ENCODE measurements at regions not wholly inside any gene's neighbourhood (a gene's known extent, or its start where the extent isn't known, plus 50 kb on each side); places are given as distances from the start of the nearest gene placed in this dataset.

DNA sequence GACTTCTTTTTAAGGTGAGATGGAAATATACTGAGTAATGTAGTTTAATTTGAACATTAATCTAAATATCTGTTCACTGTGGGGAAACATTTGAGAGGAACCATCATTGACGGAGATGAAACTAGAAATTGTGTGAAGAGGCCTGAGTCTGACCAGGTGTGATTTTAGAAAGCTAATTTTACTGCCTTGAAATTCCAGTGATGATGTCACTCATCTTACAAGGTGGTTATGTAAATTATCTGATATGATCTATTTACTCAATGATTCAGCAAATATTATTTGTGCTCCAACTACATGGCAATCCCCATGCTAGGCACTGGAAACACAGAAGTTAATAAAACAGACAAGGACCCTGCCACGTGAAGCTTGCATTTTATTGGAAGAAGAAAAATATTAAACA is 435.7 kb upstream of the DCN start:
- no peak for DNase-seq
- H3K9ac ChIP-seq (ENCODE audit: low read depth, low read length): no peak overlapping the region
- no peaks in the 10 kb centered on the region for H3K27me3 ChIP-seq (ENCODE audit: insufficient read depth, low read length, poor library complexity)
- no peaks in the 10 kb centered on the region for H3K79me2 ChIP-seq (ENCODE audit: insufficient read depth, low read length)
- H3K4me3 ChIP-seq (ENCODE audit: low read depth in 1 of 2, low read length in 2 of 2): no peak overlapping the region
- no peak for ATAC-seq (ENCODE audit: insufficient read depth, low read depth)
- H3K4me1 ChIP-seq (ENCODE audit: insufficient read depth, low read length): no peaks in the 10 kb centered on the region
- H2AFZ ChIP-seq (ENCODE audit: low read depth, low read length): no peak overlapping the region
- no peaks in the 10 kb centered on the region for H3K36me3 ChIP-seq (ENCODE audit: insufficient read depth, low read length)
- H4K20me1 ChIP-seq (ENCODE audit: insufficient read depth, low read length): no peaks in the 10 kb centered on the region
- TF ChIP-seq EZH2 (IDR thresholded peaks at IDR 0.05; ENCODE audit: borderline replicate concordance, low read depth, low read length, severe bottlenecking): no peak
- TF ChIP-seq, protein P1, sequence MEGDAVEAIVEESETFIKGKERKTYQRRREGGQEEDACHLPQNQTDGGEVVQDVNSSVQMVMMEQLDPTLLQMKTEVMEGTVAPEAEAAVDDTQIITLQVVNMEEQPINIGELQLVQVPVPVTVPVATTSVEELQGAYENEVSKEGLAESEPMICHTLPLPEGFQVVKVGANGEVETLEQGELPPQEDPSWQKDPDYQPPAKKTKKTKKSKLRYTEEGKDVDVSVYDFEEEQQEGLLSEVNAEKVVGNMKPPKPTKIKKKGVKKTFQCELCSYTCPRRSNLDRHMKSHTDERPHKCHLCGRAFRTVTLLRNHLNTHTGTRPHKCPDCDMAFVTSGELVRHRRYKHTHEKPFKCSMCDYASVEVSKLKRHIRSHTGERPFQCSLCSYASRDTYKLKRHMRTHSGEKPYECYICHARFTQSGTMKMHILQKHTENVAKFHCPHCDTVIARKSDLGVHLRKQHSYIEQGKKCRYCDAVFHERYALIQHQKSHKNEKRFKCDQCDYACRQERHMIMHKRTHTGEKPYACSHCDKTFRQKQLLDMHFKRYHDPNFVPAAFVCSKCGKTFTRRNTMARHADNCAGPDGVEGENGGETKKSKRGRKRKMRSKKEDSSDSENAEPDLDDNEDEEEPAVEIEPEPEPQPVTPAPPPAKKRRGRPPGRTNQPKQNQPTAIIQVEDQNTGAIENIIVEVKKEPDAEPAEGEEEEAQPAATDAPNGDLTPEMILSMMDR (IDR thresholded peaks at IDR 0.05; ENCODE audit: borderline replicate concordance, extremely low read depth, low read length, poor library complexity, severe bottlenecking): no peak
- H3K4me2 ChIP-seq (ENCODE audit: insufficient read depth, low read length): no peak overlapping the region
- no peak overlapping the region for H3K27ac ChIP-seq (ENCODE audit: low read length)
- no peaks in the 10 kb centered on the region for H3K9me3 ChIP-seq (ENCODE audit: insufficient read depth, low read length, severe bottlenecking)

DNA sequence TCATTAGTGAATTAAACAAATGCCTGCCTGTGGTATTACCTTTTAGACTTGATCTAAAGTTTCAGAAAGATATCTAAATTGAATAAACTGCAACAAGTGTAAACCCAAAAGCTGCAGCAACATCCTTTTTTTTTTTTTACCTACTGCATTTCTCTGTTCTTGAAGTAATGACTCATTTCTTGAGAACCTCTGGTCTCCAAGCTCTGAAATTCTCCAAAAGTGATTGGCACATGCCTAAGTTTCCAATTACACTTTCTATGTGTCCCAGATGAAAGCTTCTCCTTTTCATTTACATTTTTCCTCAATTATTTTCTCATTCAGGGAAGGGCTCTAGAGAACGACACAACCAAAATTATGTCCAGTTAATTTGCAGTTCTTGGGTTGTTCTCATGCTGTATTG is 435.2 kb upstream of the DCN start:
- no peak for ATAC-seq (ENCODE audit: insufficient read depth, low read depth)
- no peaks in the 10 kb centered on the region for H3K27me3 ChIP-seq (ENCODE audit: insufficient read depth, low read length, poor library complexity)
- H4K20me1 ChIP-seq (ENCODE audit: insufficient read depth, low read length): no peaks in the 10 kb centered on the region
- H3K36me3 ChIP-seq (ENCODE audit: insufficient read depth, low read length): no peaks in the 10 kb centered on the region
- H3K4me1 ChIP-seq (ENCODE audit: insufficient read depth, low read length): no peaks in the 10 kb centered on the region
- no peak overlapping the region for H3K9ac ChIP-seq (ENCODE audit: low read depth, low read length)
- no peaks in the 10 kb centered on the region for H3K79me2 ChIP-seq (ENCODE audit: insufficient read depth, low read length)
- TF ChIP-seq, protein P1 (IDR thresholded peaks at IDR 0.05; ENCODE audit: borderline replicate concordance, extremely low read depth, low read length, poor library complexity, severe bottlenecking): no peak
- TF ChIP-seq EZH2 (IDR thresholded peaks at IDR 0.05; ENCODE audit: borderline replicate concordance, low read depth, low read length, severe bottlenecking): no peak
- H3K27ac ChIP-seq (ENCODE audit: low read length): no peak overlapping the region
- H2AFZ ChIP-seq (ENCODE audit: low read depth, low read length): no peak overlapping the region
- no peaks in the 10 kb centered on the region for H3K9me3 ChIP-seq (ENCODE audit: insufficient read depth, low read length, severe bottlenecking)
- H3K4me3 ChIP-seq (ENCODE audit: low read depth in 1 of 2, low read length in 2 of 2): no peak overlapping the region
- no peak for DNase-seq
- no peak overlapping the region for H3K4me2 ChIP-seq (ENCODE audit: insufficient read depth, low read length)

DNA sequence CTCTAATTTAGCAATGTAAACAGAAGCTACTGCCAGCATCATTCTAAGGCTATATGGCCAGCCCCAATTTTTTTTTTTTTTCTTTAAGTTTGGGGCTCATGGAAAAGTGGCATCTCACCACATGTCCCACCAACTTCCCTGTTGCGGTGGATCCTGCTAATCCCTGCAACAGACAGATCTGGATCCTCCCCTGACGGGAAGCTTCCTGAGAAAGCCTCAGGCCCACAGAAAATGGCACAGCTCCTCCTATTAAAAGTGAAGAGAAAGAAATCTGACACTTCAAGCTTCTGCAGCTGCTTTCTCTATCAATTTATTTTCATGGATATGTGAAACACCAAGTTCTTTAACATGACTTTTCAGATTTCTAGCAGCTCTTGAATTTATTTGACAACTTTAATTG is 433.8 kb upstream of the DCN start:
- no peak overlapping the region for H3K27ac ChIP-seq (ENCODE audit: low read length)
- no peak overlapping the region for H3K4me2 ChIP-seq (ENCODE audit: insufficient read depth, low read length)
- ATAC-seq (ENCODE audit: insufficient read depth, low read depth) (no peak), DNase-seq (no peak)
- H4K20me1 ChIP-seq (ENCODE audit: insufficient read depth, low read length): no peaks in the 10 kb centered on the region
- H3K4me3 ChIP-seq (ENCODE audit: low read depth in 1 of 2, low read length in 2 of 2): no peak overlapping the region
- H2AFZ ChIP-seq (ENCODE audit: low read depth, low read length): no peak overlapping the region
- no peaks in the 10 kb centered on the region for H3K36me3 ChIP-seq (ENCODE audit: insufficient read depth, low read length)
- TF ChIP-seq EZH2 (IDR thresholded peaks at IDR 0.05; ENCODE audit: borderline replicate concordance, low read depth, low read length, severe bottlenecking): no peak
- TF ChIP-seq, protein P1 (IDR thresholded peaks at IDR 0.05; ENCODE audit: borderline replicate concordance, extremely low read depth, low read length, poor library complexity, severe bottlenecking): no peak
- no peaks in the 10 kb centered on the region for H3K79me2 ChIP-seq (ENCODE audit: insufficient read depth, low read length)
- no peaks in the 10 kb centered on the region for H3K9me3 ChIP-seq (ENCODE audit: insufficient read depth, low read length, severe bottlenecking)
- no peak overlapping the region for H3K9ac ChIP-seq (ENCODE audit: low read depth, low read length)
- no peaks in the 10 kb centered on the region for H3K4me1 ChIP-seq (ENCODE audit: insufficient read depth, low read length)
- H3K27me3 ChIP-seq (ENCODE audit: insufficient read depth, low read length, poor library complexity): no peaks in the 10 kb centered on the region

DNA sequence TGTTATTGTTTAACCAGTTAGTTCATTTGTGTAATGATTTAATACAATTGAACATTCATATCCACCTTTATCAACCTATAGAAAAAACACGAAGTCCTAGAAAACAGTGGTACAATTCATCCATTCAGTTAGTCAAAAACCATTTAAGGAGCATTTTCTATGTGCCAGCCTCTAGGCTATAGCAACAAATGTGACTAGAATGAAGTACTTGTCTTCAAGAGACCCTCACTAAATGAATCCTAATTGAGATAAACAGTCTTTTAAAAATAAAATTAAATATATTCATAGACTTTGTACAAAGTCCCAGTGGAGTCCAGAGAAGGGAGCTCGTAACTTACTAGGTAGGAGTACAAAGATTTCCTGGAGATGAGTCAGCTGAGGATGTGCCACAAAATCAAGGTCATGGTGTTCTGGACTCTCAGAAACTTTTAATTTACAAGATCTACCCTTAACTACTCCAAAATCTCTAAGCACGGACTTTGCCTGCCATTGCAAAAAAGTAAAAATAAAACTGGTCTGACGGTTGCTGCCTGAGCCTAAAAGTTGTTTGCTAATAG is 430.7 kb upstream of the DCN start:
- Histone ChIP-seq H3K9me3 (ENCODE audit: insufficient read depth, low read length, severe bottlenecking) (no peaks in the 10 kb centered on the region), H3K4me2 (ENCODE audit: insufficient read depth, low read length) (no peak overlapping the region), H3K27me3 (ENCODE audit: insufficient read depth, low read length, poor library complexity) (no peaks in the 10 kb centered on the region), H3K9ac (ENCODE audit: low read depth, low read length) (no peak overlapping the region), H3K36me3 (ENCODE audit: insufficient read depth, low read length) (no peaks in the 10 kb centered on the region), H3K4me3 (ENCODE audit: low read depth in 1 of 2, low read length in 2 of 2) (no peak overlapping the region), H3K79me2 (ENCODE audit: insufficient read depth, low read length) (no peaks in the 10 kb centered on the region), H3K27ac (ENCODE audit: low read length) (no peak overlapping the region), H4K20me1 (ENCODE audit: insufficient read depth, low read length) (no peaks in the 10 kb centered on the region), H3K4me1 (ENCODE audit: insufficient read depth, low read length) (no peaks in the 10 kb centered on the region), H2AFZ (ENCODE audit: low read depth, low read length) (no peak overlapping the region)
- ATAC-seq (ENCODE audit: insufficient read depth, low read depth): no peak
- no peak for DNase-seq
- TF ChIP-seq, protein P1 (IDR thresholded peaks at IDR 0.05; ENCODE audit: borderline replicate concordance, extremely low read depth, low read length, poor library complexity, severe bottlenecking): no peak
- TF ChIP-seq EZH2 (IDR thresholded peaks at IDR 0.05; ENCODE audit: borderline replicate concordance, low read depth, low read length, severe bottlenecking): no peak
